MM.1S (cell line): ENCODE measurements at regions not wholly inside any gene's neighbourhood (a gene's known extent, or its start where the extent isn't known, plus 50 kb on each side); places are given as distances from the start of the nearest gene placed in this dataset.

ENCODE experiments used
- CTCF ChIP-seq: fragments of 300-600 bp; sonication (generic); IDR thresholded peaks from 2 replicates; pipeline ENCODE4 v1.5.1; 2016; ENCODE audit warnings: antibody characterized with exemption, low read length, mixed read lengths
- EZH2 ChIP-seq: fragments of 300-600 bp; sonication (generic); optimal IDR thresholded peaks from 2 replicates; pipeline ENCODE3; 2017; ENCODE audit warnings: low read depth, mild to moderate bottlenecking, antibody characterized with exemption, low read length, mixed read lengths
- EZH2phosphoT487 ChIP-seq: fragments of 300-600 bp; sonication (generic); IDR thresholded peaks from 2 replicates; pipeline ENCODE4 v1.6.1; 2018; ENCODE audit warnings: antibody characterized with exemption, low read length

DNA sequence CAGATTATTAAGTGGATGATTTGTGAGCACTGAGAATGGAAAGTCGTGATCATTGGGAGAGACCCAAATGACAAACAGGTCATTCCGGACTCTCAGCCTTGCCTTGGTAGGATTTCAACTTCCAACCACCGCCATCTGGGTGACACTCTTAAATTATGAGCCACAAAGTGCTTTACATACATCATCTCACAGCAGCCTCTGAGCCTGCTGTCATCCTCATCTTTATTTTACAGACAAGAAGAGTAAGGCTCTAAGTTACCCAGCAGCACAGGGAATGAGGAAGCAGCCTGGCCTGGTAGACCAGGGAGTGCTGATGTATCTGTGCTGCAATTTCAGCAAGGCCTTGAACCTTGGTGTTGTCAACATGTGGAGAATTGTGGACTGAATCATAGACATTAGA is 105.8 kb upstream of the TRIM2 start:
- TF ChIP-seq EZH2, result no peak
- TF ChIP-seq CTCF, result no peak
- TF ChIP-seq EZH2phosphoT487, result no peak
